ENCODE measurements at regions not wholly inside any gene's neighbourhood (a gene's known extent, or its start where the extent isn't known, plus 50 kb on each side); places are given as distances from the start of the nearest gene placed in this dataset.

- H3K4me2 ChIP-seq (ENCODE audit: insufficient read depth, insufficient read length, low read length) = no peak overlapping the region
- no CpG with 5 or more reads among the region's 5 CpGs for WGBS (ENCODE audit: extremely low coverage, insufficient read length, low lambda C conversion rate)
Measured at GRCh38 chr4:18398661-18399060, 377.1 kb upstream of the LCORL start.

More at GRCh38 chr4:18398661-18399060, 377.1 kb upstream of the LCORL start:
- H3K27ac ChIP-seq (ENCODE audit: insufficient read length, low read depth, low read length) = no peak overlapping the region
- H3K23me2 ChIP-seq (ENCODE audit: insufficient read length, low read depth, low read length, poor library complexity, severe bottlenecking) = no peaks in the 10 kb centered on the region
- H3K14ac ChIP-seq (ENCODE audit: insufficient read depth, low read length) = no peak overlapping the region
- no peak overlapping the region for H4K91ac ChIP-seq (ENCODE audit: insufficient read length, low read depth, low read length)
- no peak for DNase-seq
- TF ChIP-seq CTCF (conservative IDR thresholded peaks at IDR 0.05) = no peak
- no peak overlapping the region for H2AK5ac ChIP-seq (ENCODE audit: insufficient read length, low read length)
- no peaks in the 10 kb centered on the region for H3K27me3 ChIP-seq (ENCODE audit: insufficient read depth, low read length)
- no peak overlapping the region for H3K56ac ChIP-seq (ENCODE audit: insufficient read length, low read depth, low read length)
- no peak overlapping the region for H3K4me3 Mint-ChIP-seq
- H3K79me1 ChIP-seq (ENCODE audit: insufficient read depth, low read depth, low read length, poor library complexity, severe bottlenecking) = no peaks in the 10 kb centered on the region
- no peak overlapping the region for H3K9ac ChIP-seq (ENCODE audit: extremely low read depth, insufficient read length, low read length)
- H3K27ac Mint-ChIP-seq = no peak overlapping the region
- no peaks in the 10 kb centered on the region for H3K79me2 ChIP-seq (ENCODE audit: insufficient read depth, low read length)
- H2AFZ ChIP-seq (ENCODE audit: low read length) = no peak overlapping the region
- H3K18ac ChIP-seq (ENCODE audit: insufficient read length, low read depth, low read length) = no peak overlapping the region
- no peaks in the 10 kb centered on the region for H3K36me3 Mint-ChIP-seq (ENCODE audit: insufficient read depth in 1 of 3, low read depth in 3 of 3)
- H3K27me3 Mint-ChIP-seq (ENCODE audit: low read depth) = no peaks in the 10 kb centered on the region
- no peak overlapping the region for H2BK5ac ChIP-seq (ENCODE audit: insufficient read length, low read length)
- H3K4ac ChIP-seq (ENCODE audit: low read depth, low read length) = no peak overlapping the region
- no peak overlapping the region for H4K5ac ChIP-seq (ENCODE audit: insufficient read length, low read depth, low read length)
- H3K4me1 Mint-ChIP-seq = peaks cover 5 to 13% of the 10 kb centered on the region in 2 experiments
- H3K9me3 Mint-ChIP-seq = no peaks in the 10 kb centered on the region
- no peak overlapping the region for H2BK12ac ChIP-seq (ENCODE audit: insufficient read length, low read depth, low read length)
- H4K8ac ChIP-seq (replicated peaks; ENCODE audit: insufficient read length, low read depth, low read length) = no peak overlapping the region
- no peak overlapping the region for H2BK15ac ChIP-seq (ENCODE audit: low read depth, low read length)
- H3K23ac ChIP-seq (ENCODE audit: insufficient read length, low read depth, low read length) = no peak overlapping the region
- no peaks in the 10 kb centered on the region for H4K20me1 ChIP-seq (ENCODE audit: control insufficient read depth, insufficient read depth, insufficient read length)
- H3K9me3 ChIP-seq (ENCODE audit: control insufficient read depth, low read depth, low read length) = no peaks in the 10 kb centered on the region
- no peak overlapping the region for H2BK20ac ChIP-seq (ENCODE audit: low read depth, low read length, poor library complexity, severe bottlenecking)
- no peaks in the 10 kb centered on the region for H3K4me1 ChIP-seq (ENCODE audit: insufficient read depth, low read length)
- no peak overlapping the region for H2BK120ac ChIP-seq (ENCODE audit: low read depth, low read length, poor library complexity, severe bottlenecking)
- H3T11ph ChIP-seq (ENCODE audit: low read length) = no peak overlapping the region
